GM12891 (cell line): ENCODE measurements at regions not wholly inside any gene's neighbourhood (a gene's known extent, or its start where the extent isn't known, plus 50 kb on each side); places are given as distances from the start of the nearest gene placed in this dataset.

Source experiments
- POLR2AphosphoS5 ChIP-seq: IDR thresholded peaks from 2 replicates; pipeline ENCODE4 v1.6.1; 2011; ENCODE audit warnings: low read depth, low read length, control low read depth
- SPI1 ChIP-seq: IDR thresholded peaks from 2 replicates; pipeline ENCODE4 v1.6.1; 2011; ENCODE audit warnings: low read depth, low read length, control low read depth
- TAF1 ChIP-seq: IDR thresholded peaks from 2 replicates; pipeline ENCODE4 v1.6.1; 2011; ENCODE audit warnings: low read depth, low read length, control low read depth

GRCh38 chr15:24146251-24146650 is 459.1 kb upstream of the NDN start:
- TF ChIP-seq POLR2AphosphoS5 (no peak), SPI1 (no peak), TAF1 (no peak)
